GM18499 (cell line): ENCODE measurements at regions not wholly inside any gene's neighbourhood (a gene's known extent, or its start where the extent isn't known, plus 50 kb on each side); places are given as distances from the start of the nearest gene placed in this dataset.

ENCODE experiments used
- ATAC-seq: cut with Tn5 transposase; IDR thresholded peaks from one replicate; pipeline ENCODE4 v1.9.1; 2021; ENCODE audit warnings: moderate number of reproducible peaks; ENCODE audit not compliant: insufficient read depth, unreplicated experiment

GRCh38 chr1:80244372-80244771, 1237.8 kb upstream of the ADGRL4 start:
- no peak for ATAC-seq

DNA sequence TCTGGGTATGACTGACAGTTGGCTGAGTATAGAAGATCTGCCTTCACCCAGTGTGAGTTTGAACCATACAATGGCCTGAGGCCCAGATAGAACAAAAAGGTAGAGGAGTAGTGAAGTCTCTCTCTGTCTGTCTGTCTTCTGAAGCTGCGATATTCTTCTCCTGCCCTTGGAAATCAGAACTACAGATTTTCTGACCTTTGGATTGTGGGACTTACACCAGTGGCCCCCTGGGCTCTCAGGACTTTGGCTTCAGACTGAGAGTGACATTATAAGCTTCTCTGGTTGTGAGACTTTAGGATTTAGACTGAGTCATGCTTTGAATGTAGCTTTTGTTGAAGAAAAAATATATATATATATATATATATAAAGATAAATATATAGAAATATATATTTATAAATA, 1235.0 kb upstream of the ADGRL4 start:
- no peak for ATAC-seq

DNA sequence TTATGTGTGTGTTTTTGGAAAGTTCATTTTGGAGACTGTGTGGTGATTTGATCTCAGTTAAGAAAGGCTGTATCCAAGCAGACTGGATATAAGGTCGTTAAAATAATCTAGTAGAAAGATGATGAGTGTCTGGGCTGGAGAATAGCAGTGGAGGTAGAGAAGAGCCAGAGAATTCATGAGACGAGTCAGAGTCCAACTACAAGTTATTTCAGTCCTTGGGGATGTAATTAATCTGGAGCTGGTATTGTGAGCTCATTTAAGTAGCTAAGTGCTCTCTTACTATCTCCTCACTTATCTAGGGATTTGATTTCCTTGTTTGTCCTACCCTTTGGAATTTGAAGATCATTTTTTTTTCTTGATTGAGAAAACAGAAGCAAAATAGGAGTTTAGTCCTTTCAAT, 1219.0 kb upstream of the ADGRL4 start:
- ATAC-seq = no peak

GRCh38 chr1:80221319-80221718, 1214.8 kb upstream of the ADGRL4 start:
- no peak for ATAC-seq

DNA sequence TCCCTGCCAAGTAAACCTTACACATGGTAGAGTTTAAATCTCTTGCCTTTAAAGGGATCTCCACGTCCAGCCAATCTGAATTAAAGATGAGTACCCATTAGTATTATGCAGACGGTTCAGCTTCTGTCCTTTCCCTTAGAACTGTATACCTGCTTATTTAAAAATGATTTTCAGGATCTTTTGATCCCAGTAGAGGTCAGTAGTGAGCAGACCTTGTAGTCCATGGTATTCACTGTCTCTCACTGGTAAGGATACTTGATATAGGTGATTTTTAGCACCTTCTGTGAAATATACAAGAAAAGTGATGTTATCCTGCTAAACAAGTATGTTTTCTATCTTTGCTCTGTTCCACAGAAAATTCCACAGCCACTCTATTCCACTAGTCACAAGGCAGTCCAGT, 1211.6 kb upstream of the ADGRL4 start:
- ATAC-seq = no peak

- ATAC-seq = no peak
Measured at GRCh38 chr1:80217377-80217986, 1211.0 kb upstream of the ADGRL4 start.

- ATAC-seq = peak; percentile 62
Measured at GRCh38 chr1:80214888-80215540, 1208.5 kb upstream of the ADGRL4 start.

DNA sequence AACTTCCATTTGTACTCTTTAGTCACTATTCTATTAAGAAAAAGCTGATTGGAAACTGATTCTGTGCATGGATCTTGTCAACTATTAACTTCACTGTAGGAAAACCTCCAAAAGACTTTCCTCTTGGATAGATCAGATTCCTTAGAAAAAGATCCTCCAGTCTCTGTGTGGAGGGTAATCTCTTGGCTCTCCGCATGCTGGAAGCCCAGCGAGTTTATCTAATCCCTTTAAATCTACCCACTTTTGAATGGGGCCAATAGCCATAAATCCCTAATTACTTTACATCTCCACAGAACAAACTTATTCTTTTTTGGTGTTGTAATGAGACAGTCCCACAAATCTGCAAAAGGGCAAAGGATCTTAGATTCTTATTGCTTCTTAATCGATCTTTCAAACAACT, 1206.4 kb upstream of the ADGRL4 start:
- no peak for ATAC-seq

GRCh38 chr1:80211691-80212380, 1205.3 kb upstream of the ADGRL4 start:
- no peak for ATAC-seq

- no peak for ATAC-seq
Measured at GRCh38 chr1:80202118-80202517, 1195.6 kb upstream of the ADGRL4 start.

- no peak for ATAC-seq
Measured at GRCh38 chr1:80194221-80194620, 1187.7 kb upstream of the ADGRL4 start.

GRCh38 chr1:80181418-80181817, 1174.9 kb upstream of the ADGRL4 start:
- no peak for ATAC-seq

DNA sequence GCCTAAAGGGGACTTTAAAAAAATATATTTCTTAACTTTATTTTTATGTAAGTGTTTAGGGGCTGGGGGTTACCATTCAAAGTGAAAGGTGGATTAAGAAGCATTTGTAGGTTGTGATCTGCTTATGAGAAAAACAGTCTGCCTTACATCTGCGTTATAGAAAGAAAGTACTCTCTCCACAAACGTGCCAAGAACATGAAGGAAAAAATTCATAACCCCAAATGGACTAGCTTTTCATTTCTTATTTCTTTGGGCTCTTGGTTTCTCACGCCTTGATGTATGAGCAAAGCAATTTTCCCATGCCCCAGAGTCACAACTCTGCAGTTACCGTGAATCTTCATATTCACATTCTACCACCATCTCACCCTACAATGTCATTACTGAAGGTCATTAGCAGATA, 1165.1 kb upstream of the ADGRL4 start:
- ATAC-seq = no peak

- no peak for ATAC-seq
Measured at GRCh38 chr1:80170811-80171485, 1164.4 kb upstream of the ADGRL4 start.

DNA sequence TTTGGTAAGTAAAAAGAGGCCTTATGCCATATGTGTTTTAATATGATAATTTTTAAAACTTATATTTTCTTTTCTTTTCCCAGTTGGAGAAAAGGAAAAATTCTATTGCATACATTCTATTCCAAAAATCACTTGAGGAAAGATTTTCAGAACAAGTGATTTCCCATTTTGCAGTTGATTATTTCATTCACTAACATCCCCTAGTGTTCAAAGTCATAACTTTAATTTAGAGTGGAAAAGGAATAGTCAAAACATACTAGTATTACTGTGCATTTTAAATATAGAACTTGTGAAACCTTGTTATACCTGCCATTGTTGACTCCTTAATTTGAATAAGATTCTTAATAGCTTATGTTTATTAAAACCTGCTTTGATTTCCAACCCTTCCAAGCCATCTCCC, 1157.6 kb upstream of the ADGRL4 start:
- no peak for ATAC-seq

DNA sequence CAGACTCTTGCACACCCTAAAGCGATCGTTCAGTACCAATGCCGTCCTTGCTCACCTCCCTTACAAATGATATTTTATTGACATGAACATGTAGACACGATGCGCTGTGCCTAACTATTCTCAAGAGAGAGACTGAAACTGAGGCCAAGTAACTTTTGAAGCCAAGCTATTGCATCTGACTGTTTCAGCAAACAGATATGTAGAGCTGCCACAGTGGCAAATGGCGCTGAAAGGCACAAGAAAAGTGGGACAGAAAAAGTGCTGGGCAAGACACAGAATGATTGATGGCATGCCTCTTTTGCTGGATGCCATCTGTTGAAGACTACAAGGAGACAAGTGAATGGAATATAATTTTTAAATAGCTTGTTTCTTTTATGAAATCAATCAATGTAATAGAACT, 1157.2 kb upstream of the ADGRL4 start:
- no peak for ATAC-seq

DNA sequence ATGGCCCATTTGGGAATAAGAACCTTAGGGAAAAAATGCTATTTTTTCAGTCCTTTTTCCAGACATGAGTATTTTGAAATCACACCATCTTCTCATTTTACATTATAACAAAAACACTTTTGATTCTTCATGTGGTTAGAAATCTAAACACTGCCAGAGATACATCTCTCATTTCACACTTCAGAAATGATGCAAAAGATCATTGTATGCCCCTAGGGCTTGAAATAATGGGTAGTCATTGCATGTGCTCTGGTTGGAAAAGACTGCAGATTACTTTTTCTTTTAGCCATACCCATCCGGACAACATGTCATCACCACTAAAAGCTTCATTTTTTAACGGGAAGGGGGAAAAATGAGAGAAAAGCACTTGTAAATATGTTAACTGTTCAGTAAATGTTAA, 1152.2 kb upstream of the ADGRL4 start:
- no peak for ATAC-seq

DNA sequence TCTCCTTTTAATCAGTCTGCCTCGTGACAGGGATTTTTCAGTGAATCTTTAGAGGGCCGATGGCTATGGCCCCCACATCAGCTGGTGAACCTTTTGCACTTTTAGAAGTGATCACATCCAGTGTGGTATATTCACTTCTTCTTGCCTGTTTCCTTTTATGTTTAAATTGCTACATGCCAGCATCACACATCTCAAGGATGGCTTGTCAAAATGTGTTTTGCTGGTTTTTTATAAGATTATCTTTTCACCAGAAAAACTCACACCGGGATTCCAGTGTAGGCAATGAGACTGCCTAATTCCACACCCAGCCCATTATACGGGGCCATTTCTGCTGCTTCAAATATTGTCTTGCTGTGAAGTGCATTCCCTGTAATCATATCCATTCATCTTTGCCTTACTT, 1151.7 kb upstream of the ADGRL4 start:
- ATAC-seq = no peak

DNA sequence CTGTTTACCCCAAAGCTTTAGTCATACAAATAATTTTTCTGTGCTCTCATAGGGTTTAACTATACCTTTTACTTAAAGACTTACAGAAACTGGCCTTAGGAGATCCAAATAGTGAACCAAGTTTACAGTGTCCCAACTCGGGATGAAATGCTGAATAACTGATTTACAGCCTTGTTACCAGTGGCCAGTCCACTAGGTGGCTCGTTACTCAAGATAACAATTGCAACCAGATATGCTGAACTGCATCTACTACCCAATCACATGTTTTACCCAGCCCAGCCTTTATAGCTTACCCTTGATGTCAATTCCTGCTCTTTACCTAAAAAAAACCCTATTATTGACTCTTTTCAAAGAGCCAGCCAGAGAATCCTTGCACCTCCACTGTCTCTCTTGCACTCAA, 1148.8 kb upstream of the ADGRL4 start:
- no peak for ATAC-seq

GRCh38 chr1:80154176-80154575, 1147.6 kb upstream of the ADGRL4 start:
- ATAC-seq = no peak

GRCh38 chr1:80153762-80154161, 1147.2 kb upstream of the ADGRL4 start:
- no peak for ATAC-seq
